ENCODE measurements at regions not wholly inside any gene's neighbourhood (a gene's known extent, or its start where the extent isn't known, plus 50 kb on each side); places are given as distances from the start of the nearest gene placed in this dataset.

GRCh38 chr3:178382449-178383061 lies 153.7 kb upstream of the KCNMB2 start:
- DNase-seq: no peak
- Histone ChIP-seq H3K36me3 (no peaks in the 10 kb centered on the region), H3K4me3 (no peak overlapping the region), H3K9me3 (no peaks in the 10 kb centered on the region), H3K4me1 (peaks cover 0 to 5% (median 0%) of the 10 kb centered on the region in 6 donors), H3K27me3 (replicated peaks in 1 of 7) (no peaks in the 10 kb centered on the region), H3K27ac (peak overlapping the region in 2 of 8 donors; percentile 2 to 27)
- intact Hi-C loops (cut with DNase I; ENCODE audit: low total_unique reads): loop anchor here (10.0 kb wide), 1 partner anchor 1328 kb away; no protein-coding TSS in a partner anchor
- WGBS, 5 donors: 47 to 62% (median 58%) methylated on average over 1 of the region's 1 CpG
- TF ChIP-seq POLR2A (IDR thresholded peaks at IDR 0.05) (no peak), CTCF (IDR thresholded peaks at IDR 0.05 in 8 of 11, conservative IDR thresholded peaks at IDR 0.05 in 3 of 11) (no peak)

- H3K4me1 ChIP-seq: peaks cover 0 to 5% (median 0%) of the 10 kb centered on the region in 6 donors
- no peak overlapping the region for H3K4me3 ChIP-seq
- no peak for TF ChIP-seq POLR2A (IDR thresholded peaks at IDR 0.05)
- TF ChIP-seq CTCF (IDR thresholded peaks at IDR 0.05 in 8 of 11, conservative IDR thresholded peaks at IDR 0.05 in 3 of 11): no peak
- TF ChIP-seq POLR2AphosphoS5 (IDR thresholded peaks at IDR 0.05): no peak
- intact Hi-C loops (cut with DNase I; ENCODE audit: low total_unique reads): loop anchor here (5.0 to 10.0 kb wide), 2 partner anchors 1330 to 1512 kb away; no protein-coding TSS in a partner anchor
- no peak for DNase-seq
- no peaks in the 10 kb centered on the region for H3K9me3 ChIP-seq
- 63 to 79% (median 72%) methylated on average over 8 of the region's 8 CpGs for WGBS, 5 donors
- peak overlapping the region in 5 of 8 donors; percentile 13 to 47 (median 22) for H3K27ac ChIP-seq
- no peaks in the 10 kb centered on the region for H3K36me3 ChIP-seq
- H3K27me3 ChIP-seq (replicated peaks in 1 of 7): no peaks in the 10 kb centered on the region
Measured at GRCh38 chr3:178384321-178385230, 151.7 kb upstream of the KCNMB2 start.

- H3K4me3 ChIP-seq: no peak overlapping the region
- no peaks in the 10 kb centered on the region for H3K36me3 ChIP-seq
- 58 to 67% (median 64%) methylated on average over 5 of the region's 5 CpGs for WGBS, 5 donors
- DNase-seq: no peak
- no peak for TF ChIP-seq POLR2AphosphoS5 (IDR thresholded peaks at IDR 0.05)
- TF ChIP-seq CTCF (IDR thresholded peaks at IDR 0.05 in 8 of 11, conservative IDR thresholded peaks at IDR 0.05 in 3 of 11): peak; percentile 55 to 83 (median 76)
- TF ChIP-seq POLR2A (IDR thresholded peaks at IDR 0.05): no peak
- intact Hi-C loops (cut with DNase I; ENCODE audit: low total_unique reads): loop anchor here (5.0 to 10.0 kb wide), 2 partner anchors 1331 to 1513 kb away; no protein-coding TSS in a partner anchor
- H3K27ac ChIP-seq: peak overlapping the region in 1 of 8 donors; percentile 32
- H3K27me3 ChIP-seq (replicated peaks in 1 of 7): no peaks in the 10 kb centered on the region
- no peaks in the 10 kb centered on the region for H3K9me3 ChIP-seq
- H3K4me1 ChIP-seq: peaks cover 0 to 5% (median 0%) of the 10 kb centered on the region in 6 donors
Measured at GRCh38 chr3:178385280-178385952, 150.8 kb upstream of the KCNMB2 start.

Data from spleen (tissue), 11 donors.